Muscle layer of colon (tissue), 2 donors: ENCODE measurements at regions not wholly inside any gene's neighbourhood (a gene's known extent, or its start where the extent isn't known, plus 50 kb on each side); places are given as distances from the start of the nearest gene placed in this dataset.

Experiments used
- H3K27ac ChIP-seq: one replicate; pipeline ENCODE4 v1.7.0; 2013; ENCODE audit warnings: low read depth, mild to moderate bottlenecking, low read length, moderate library complexity
- H3K27me3 ChIP-seq, 2 donors: one replicate each; pipeline ENCODE4 v1.7.0; 2013; ENCODE audit warnings: low read length in 2 of 2, mild to moderate bottlenecking in 2 of 2; ENCODE audit not compliant: insufficient read depth in 2 of 2, control insufficient read depth in 1 of 2
- H3K36me3 ChIP-seq: one replicate; pipeline ENCODE4 v1.7.0; 2013; ENCODE audit warnings: mild to moderate bottlenecking, low read length; ENCODE audit not compliant: insufficient read depth
- H3K4me1 ChIP-seq: one replicate; pipeline ENCODE4 v1.7.0; 2013; ENCODE audit warnings: mild to moderate bottlenecking, low read length; ENCODE audit not compliant: insufficient read depth
- H3K4me3 ChIP-seq, 2 donors: one replicate each; pipeline ENCODE4 v1.7.0; 2013; ENCODE audit warnings: low read length in 2 of 2, low read depth in 1 of 2, mild to moderate bottlenecking in 1 of 2, moderate library complexity in 1 of 2
- H3K9ac ChIP-seq: one replicate; pipeline ENCODE4 v1.7.0; 2013; ENCODE audit warnings: low read length
- H3K9me3 ChIP-seq: one replicate; pipeline ENCODE4 v1.7.0; 2013; ENCODE audit warnings: mild to moderate bottlenecking, low read length
- donor health status: abdominal sarcoma.
- donor health status: Adenocarcinoma of cecum.

- H3K4me1 ChIP-seq, result peaks cover 23% of the 10 kb centered on the region
- H3K36me3 ChIP-seq, result no peaks in the 10 kb centered on the region
- H3K4me3 ChIP-seq, result no peak overlapping the region
- H3K9ac ChIP-seq, result no peak overlapping the region
- no peak overlapping the region for H3K27ac ChIP-seq
- H3K9me3 ChIP-seq, result no peaks in the 10 kb centered on the region
- no peaks in the 10 kb centered on the region for H3K27me3 ChIP-seq
Measured at GRCh38 chr6:56388415-56388755, 141.0 kb upstream of the COL21A1 start.

- Histone ChIP-seq H3K9ac (no peak overlapping the region), H3K27ac (no peak overlapping the region), H3K36me3 (no peaks in the 10 kb centered on the region), H3K9me3 (no peaks in the 10 kb centered on the region), H3K4me3 (no peak overlapping the region), H3K4me1 (peaks cover 23% of the 10 kb centered on the region), H3K27me3 (no peaks in the 10 kb centered on the region)
Measured at GRCh38 chr6:56387621-56388414, 140.4 kb upstream of the COL21A1 start.

- H3K27me3 ChIP-seq, result no peaks in the 10 kb centered on the region
- H3K9me3 ChIP-seq, result no peaks in the 10 kb centered on the region
- peaks cover 23% of the 10 kb centered on the region for H3K4me1 ChIP-seq
- no peak overlapping the region for H3K4me3 ChIP-seq
- H3K36me3 ChIP-seq, result no peaks in the 10 kb centered on the region
- no peak overlapping the region for H3K27ac ChIP-seq
- no peak overlapping the region for H3K9ac ChIP-seq
Measured at GRCh38 chr6:56386717-56387116, 139.3 kb upstream of the COL21A1 start.

GRCh38 chr6:56385981-56386593 is 138.7 kb upstream of the COL21A1 start:
- Histone ChIP-seq H3K4me3 (no peak overlapping the region), H3K9me3 (no peaks in the 10 kb centered on the region), H3K27me3 (no peaks in the 10 kb centered on the region), H3K9ac (no peak overlapping the region), H3K4me1 (peaks cover 23% of the 10 kb centered on the region), H3K27ac (no peak overlapping the region), H3K36me3 (no peaks in the 10 kb centered on the region)

- no peak overlapping the region for H3K9ac ChIP-seq
- H3K9me3 ChIP-seq, result no peaks in the 10 kb centered on the region
- peaks cover 20% of the 10 kb centered on the region for H3K4me1 ChIP-seq
- no peaks in the 10 kb centered on the region for H3K36me3 ChIP-seq
- H3K27ac ChIP-seq, result no peak overlapping the region
- H3K4me3 ChIP-seq, result no peak overlapping the region
- H3K27me3 ChIP-seq, result no peaks in the 10 kb centered on the region
Measured at GRCh38 chr6:56383160-56383559, 135.8 kb upstream of the COL21A1 start.

GRCh38 chr6:56382416-56382940 is 135.1 kb upstream of the COL21A1 start:
- Histone ChIP-seq H3K27ac (no peak overlapping the region), H3K9me3 (no peaks in the 10 kb centered on the region)

GRCh38 chr6:56381801-56382251 is 134.4 kb upstream of the COL21A1 start:
- H3K27me3 ChIP-seq, result no peaks in the 10 kb centered on the region
- no peak overlapping the region for H3K4me3 ChIP-seq
- no peaks in the 10 kb centered on the region for H3K9me3 ChIP-seq
- H3K36me3 ChIP-seq, result no peaks in the 10 kb centered on the region
- peaks cover 11% of the 10 kb centered on the region for H3K4me1 ChIP-seq
- H3K27ac ChIP-seq, result no peak overlapping the region
- no peak overlapping the region for H3K9ac ChIP-seq

More at GRCh38 chr6:56382416-56382940, 135.1 kb upstream of the COL21A1 start:
- Histone ChIP-seq H3K36me3 (no peaks in the 10 kb centered on the region), H3K4me1 (peaks cover 13% of the 10 kb centered on the region), H3K27me3 (no peaks in the 10 kb centered on the region), H3K9ac (no peak overlapping the region), H3K4me3 (no peak overlapping the region)

- Histone ChIP-seq H3K4me1 (peaks cover 18% of the 10 kb centered on the region), H3K27me3 (no peaks in the 10 kb centered on the region)
Measured at GRCh38 chr6:56380476-56380875, 133.1 kb upstream of the COL21A1 start.

GRCh38 chr6:56378966-56379585 is 131.7 kb upstream of the COL21A1 start:
- H3K27me3 ChIP-seq, result no peaks in the 10 kb centered on the region
- peaks cover 19% of the 10 kb centered on the region for H3K4me1 ChIP-seq
- no peaks in the 10 kb centered on the region for H3K36me3 ChIP-seq
- no peak overlapping the region for H3K9ac ChIP-seq
- H3K9me3 ChIP-seq, result no peaks in the 10 kb centered on the region
- H3K4me3 ChIP-seq, result no peak overlapping the region
- H3K27ac ChIP-seq, result no peak overlapping the region

More at GRCh38 chr6:56380476-56380875, 133.1 kb upstream of the COL21A1 start:
- no peak overlapping the region for H3K27ac ChIP-seq
- H3K36me3 ChIP-seq, result no peaks in the 10 kb centered on the region
- no peak overlapping the region for H3K4me3 ChIP-seq
- H3K9me3 ChIP-seq, result no peaks in the 10 kb centered on the region
- H3K9ac ChIP-seq, result no peak overlapping the region

GRCh38 chr6:56378507-56378906 is 131.1 kb upstream of the COL21A1 start:
- no peaks in the 10 kb centered on the region for H3K27me3 ChIP-seq
- H3K4me3 ChIP-seq, result no peak overlapping the region
- H3K27ac ChIP-seq, result no peak overlapping the region
- H3K9me3 ChIP-seq, result no peaks in the 10 kb centered on the region
- peaks cover 21% of the 10 kb centered on the region for H3K4me1 ChIP-seq
- H3K9ac ChIP-seq, result no peak overlapping the region
- no peaks in the 10 kb centered on the region for H3K36me3 ChIP-seq

GRCh38 chr6:56377295-56377694 is 129.9 kb upstream of the COL21A1 start:
- Histone ChIP-seq H3K9me3 (no peaks in the 10 kb centered on the region), H3K27ac (no peak overlapping the region), H3K4me3 (no peak overlapping the region), H3K36me3 (no peaks in the 10 kb centered on the region), H3K27me3 (no peaks in the 10 kb centered on the region), H3K9ac (no peak overlapping the region), H3K4me1 (peaks cover 28% of the 10 kb centered on the region)
